A172 (cell line): ENCODE measurements at regions not wholly inside any gene's neighbourhood (a gene's known extent, or its start where the extent isn't known, plus 50 kb on each side); places are given as distances from the start of the nearest gene placed in this dataset.

ENCODE experiments used
- DNase-seq: peaks from one replicate; pipeline ENCODE4 v3.0.0-alpha.2; 2015; ENCODE audit warnings: low spot score

DNA sequence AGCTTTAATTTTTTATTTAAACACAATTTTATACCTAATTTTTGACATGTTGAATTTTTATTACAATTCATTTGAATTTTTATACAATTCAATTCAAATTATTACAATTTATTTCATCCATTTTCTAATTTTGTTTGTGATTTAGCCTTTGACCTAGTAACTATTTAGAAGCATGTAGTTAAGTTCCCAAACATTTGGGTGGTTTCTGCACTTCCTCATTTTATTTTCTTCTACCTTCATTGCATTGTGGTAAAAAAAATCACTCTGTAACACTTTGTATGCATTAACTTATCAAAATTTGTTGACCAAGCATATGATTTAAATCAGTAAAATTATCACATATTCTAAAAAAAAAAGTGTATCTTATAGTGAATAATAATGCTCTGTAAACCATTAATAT, 928.9 kb downstream of the ARAP2 start:
- DNase-seq = no peak

DNA sequence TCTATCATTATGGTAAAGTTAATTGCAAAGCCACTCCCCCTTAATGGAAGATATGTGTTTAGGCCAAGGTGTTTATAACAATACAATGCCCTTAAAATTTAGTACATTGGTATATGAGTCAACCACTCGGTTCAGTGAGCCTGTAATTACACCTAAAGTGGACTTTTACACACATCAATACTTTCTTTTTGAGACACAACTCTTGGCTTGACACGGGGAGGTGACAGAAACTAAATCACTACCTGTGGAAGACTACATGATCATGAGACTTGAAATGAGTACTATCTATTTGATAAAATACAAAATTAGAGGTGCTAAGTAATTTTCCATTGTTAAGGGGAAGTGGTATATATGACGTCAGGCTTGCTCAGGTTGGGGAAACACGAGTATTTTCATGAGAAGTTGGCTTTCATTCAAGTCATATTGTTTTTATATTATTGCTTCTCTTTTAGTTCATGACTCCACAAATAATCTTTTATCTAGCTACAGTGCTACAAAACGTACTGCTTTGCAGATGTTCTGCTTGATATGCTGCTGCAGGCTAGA, 918.3 kb downstream of the ARAP2 start:
- no peak for DNase-seq

DNA sequence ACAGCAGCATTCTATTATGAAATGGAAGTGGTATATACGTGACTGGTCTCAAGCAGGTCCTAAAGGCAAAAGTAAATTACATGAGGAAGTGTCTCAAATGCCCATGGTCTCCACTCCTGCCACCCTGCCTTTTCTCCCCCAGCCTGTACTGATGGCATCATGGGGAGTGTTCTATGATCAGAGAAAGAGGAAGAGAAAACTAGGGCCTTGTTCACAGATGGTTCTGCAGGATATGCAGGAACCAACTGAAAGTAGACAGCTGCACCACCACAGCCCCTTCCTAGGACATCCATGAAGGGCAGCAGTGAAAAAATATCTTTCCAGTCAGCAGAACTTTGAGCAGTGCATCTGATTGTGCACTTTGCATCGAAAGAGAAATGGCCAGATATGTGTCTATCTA, 901.5 kb downstream of the ARAP2 start:
- no peak for DNase-seq

DNA sequence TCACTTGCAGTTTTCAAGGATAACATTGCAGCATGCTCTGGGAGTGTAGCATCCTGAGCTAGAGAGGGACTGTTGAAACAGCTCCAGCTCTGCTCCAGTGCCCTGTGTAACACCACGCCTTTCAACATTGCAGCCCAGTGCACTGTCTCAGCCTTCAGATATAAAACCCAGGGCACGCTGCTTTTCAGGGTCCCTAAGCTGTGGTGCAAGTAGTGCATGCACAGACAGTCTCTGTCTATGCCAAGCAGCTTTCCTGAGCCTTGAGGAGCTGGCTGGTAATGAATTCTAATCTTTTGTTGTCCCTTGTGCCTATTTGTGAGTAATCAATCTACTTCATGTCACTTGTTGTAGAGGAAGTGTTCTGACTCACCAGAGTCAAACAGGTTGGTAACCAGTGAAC, 897.0 kb downstream of the ARAP2 start:
- no peak for DNase-seq

DNA sequence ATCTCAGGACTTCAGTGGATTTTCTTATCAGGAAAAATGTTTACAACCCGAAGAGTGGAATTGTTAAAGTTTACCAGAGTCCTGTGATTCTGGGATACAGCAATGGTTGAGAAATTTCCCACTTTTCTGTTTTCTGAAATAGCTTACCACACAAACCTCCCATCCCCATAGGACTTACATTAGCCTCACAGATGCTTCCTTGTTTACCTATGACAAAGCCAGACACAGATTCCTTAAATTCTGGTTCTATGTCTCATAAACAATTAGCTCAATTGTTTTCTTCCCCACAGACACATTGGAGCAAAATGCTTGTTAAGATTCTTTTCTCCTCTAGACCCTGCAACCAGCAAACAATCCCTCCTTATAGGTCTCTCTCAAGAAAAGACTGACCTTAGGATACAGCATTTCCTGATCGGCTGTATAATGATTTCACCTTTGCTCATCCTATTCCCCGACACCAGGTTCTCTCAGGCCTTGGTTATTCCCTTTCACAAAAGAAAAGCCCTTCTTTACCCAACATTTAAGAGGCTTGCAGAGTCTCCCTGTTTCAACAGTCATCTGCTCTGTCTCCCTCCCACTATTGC, 886.2 kb downstream of the ARAP2 start:
- DNase-seq = peak; percentile 56

DNA sequence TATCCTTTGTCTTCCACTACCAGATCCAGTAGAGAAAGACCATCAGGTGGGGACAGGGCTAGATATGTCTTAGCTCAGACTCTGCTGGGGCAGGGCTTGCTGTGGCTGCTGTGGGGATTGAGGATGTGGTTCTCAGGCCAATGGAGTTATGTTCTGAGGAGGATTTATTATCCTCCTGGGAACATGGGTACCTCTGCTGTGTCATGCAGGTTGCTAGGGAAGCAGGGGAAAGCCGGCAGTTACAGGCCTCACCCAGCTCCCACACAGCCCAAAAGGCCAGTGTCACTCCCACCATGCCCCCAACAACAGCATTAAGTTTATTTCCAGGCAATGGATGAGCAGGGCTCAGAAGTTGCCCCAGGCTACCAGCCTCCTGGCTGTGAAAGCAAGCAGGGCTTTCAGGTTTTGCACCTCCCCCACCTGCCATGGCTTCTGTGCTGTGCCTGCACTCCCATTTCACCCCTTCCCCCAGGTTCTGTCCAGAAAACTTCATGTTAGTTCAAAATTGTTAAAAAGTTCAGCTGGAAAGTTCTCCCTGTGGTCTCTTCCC, 879.9 kb downstream of the ARAP2 start:
- DNase-seq = no peak

DNA sequence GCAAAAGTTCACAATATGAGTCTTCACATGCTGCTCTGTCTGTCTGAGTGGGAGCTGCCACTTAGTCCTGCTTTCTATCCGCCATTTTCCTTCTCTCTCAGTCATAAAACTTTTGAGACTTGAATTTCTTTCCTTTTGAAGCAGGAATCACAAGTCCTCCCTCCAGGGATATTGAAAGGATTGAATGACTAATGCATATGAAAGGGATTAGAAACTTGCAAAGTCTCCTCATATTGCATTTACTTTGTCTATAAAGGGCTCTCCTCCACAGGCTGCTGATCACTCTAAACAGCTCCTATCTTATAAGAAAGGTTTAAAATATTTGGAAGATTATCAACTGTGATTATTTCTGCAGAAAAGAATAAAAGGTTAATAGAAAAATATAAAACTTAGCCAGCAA, 879.1 kb downstream of the ARAP2 start:
- no peak for DNase-seq

DNA sequence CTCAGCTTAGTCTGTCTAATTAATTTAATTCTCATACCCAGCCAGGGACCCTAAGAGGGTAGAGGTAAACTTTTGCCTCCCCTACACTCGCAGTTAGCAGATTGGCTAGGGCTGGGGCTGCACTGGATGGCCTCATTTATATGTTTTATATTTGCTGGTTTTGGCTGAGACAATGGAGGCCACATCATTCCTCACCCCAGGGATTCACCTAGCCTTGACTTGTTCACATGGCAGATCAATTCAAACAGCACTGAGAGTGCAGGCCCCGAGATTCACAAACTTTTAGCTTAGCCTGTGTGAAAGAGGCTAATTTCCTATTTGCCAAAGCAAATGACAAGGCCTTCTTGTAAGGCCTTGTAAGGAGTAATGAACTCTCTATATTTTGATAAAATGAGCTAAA, 844.4 kb downstream of the ARAP2 start:
- no peak for DNase-seq

DNA sequence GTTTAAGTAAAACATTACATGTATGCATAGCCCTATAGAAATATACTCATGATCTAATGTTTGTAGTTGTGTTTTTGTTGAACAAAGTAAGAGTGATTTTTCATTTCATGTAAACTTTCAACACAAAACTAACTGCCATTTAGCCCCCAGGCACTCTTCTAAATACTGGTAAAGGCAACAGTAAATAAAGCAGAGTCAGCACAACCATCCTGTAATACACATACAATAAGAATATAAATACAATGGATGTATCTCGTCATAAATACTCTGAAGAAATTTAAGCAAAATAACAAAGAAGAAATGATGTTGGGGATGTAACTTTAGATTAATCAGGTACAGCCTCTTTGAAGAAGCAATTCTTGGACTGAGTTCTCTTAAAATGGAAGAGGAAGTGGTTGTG, 821.2 kb downstream of the ARAP2 start:
- DNase-seq = no peak

DNA sequence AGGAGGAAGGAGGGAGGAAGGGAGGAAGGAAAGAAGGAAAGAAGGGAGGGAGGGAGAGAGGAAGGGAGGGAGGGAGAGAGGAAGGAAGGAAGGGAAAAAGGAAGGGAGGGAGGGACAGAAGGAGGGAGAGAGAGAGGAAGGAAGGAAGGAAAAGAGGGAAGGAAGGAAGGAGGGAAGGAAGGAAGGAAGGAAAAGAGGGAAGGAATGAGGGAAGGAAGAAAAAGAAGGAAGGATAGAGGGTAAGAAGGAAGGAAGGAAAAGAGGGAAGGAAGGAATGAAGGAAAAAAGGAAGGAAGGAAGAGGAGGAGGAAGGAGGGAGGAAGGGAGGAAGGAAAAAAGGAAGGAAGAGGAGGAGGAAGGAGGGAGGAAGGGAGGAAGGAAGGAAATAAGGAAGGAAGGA, 796.8 kb downstream of the ARAP2 start:
- no peak for DNase-seq

DNA sequence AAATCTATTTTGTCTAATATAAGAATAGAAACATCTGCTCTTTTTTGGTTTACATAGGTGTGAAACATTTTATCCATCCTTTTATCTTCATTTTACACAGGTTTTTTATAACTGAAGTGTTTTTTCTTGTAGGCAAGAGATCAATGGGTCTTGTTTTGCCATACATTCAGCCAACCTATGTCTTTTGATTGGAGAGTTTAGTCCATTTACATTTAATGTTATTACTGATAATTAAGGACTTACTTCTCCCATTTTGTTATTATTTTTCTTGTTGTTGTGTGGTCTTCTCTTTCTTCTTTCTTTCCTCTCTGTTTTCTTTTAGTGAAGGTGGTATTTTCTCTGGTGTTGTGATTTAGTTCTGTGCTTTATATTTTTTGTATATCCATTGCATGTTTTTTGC, 785.3 kb downstream of the ARAP2 start:
- DNase-seq = no peak

DNA sequence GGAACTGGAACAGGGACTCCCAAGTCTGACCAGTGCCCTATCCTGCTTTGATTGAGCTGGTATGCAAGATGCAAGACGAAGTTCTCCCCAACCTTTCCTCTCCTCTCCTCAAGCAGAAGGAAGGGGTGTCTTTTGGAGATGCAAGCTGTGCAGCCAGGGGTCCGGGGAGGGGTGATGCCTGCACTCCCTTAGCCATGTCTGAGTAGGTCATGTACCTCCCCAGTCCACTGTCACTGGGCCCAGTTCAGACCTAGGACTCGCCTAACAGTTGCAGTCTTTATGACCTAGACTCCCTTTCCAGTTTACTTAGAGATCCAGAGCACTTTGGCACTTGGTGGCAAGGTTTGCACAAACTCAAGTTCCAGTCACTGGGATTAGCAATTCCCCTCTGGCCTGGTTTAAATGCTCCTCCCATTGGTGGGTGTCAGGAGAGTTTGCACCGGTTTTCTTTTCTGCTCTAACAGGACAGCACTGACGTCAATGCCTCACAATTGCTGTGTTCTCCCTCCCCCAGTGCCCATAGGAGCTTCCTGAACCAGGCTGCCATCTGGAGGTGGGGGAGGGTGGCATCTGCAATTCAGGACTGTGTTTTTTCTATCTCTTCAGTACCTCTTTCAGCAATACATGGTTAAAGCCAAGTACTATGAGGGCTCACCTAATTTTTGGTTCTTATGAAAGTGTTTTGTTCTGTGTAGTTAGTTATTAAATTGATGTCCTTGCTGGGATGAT, 782.2 kb downstream of the ARAP2 start:
- DNase-seq = no peak

DNA sequence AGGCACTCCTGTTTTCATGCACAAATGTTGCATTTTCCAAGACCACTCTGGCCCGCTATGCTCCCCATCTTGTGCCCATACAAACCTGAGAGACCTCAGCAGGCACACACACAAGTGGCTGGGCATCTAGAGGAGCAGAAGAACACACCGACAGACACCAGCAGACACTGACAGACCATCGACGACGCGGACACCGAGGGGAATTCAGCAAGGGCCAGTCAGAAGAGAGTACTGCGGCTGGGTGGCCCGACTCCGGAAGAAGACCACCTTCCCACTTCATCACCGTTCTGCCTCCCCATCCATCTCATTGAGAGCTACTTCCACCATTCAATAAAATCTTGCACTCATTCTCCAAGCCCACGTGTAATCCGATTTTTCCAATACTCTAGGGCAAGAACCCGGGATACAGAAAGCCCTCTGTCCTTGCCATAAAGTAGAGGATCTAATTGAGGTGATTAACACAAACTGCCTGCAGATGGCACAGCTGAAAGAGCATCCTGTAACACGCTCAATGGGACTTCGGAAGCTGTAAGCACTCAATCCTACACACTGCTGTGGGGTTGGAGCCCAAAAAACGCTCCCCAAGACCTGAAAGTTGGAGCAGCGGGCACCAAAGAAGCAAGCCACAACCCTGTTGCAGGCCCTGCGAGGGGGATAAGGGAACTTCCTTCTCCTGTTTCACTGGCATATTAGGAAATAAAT, 780.9 kb downstream of the ARAP2 start:
- DNase-seq = no peak

DNA sequence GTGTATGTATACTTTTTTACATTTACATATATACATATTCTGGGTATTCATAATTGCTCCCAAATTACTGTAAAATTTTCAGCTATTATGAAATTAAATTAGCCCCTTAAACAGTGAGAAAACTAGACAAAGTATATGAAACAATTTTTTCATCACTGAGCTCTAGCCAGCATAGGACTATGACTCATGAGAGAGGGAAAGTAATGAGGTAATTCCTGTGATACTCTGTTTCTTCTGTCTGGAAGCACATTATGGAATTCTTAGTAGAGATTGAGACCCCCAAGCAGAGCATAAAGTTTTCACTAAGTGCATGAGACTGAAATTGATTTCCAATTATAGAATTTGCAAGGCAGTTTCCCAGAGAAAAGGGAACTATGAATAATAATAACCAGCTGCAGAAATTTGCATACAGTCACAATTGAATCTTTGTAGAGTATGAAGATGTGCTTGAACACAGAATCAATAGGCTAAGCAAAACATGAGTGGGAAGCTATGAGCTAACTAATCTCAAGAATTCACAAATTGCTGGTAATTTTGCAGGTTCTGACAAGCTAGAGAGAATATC, 779.3 kb downstream of the ARAP2 start:
- no peak for DNase-seq

DNA sequence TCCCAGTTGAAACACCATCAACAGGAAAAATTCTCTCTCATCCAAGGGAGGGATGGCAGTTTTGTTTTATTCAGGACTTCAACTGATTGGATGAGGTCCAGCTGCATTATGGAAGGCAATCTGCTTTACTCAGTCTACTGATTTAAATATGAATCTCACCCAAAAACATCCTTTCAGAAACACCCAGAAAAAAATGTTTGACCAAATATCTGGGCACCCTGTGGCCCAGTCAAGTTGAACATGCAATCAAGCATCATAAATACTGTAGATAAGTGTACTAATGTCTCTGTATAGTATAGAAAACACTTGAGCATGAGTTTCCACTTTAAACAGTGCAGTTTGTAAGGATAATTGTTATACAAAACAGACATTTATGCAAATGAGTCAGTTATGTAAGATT, 753.2 kb downstream of the ARAP2 start:
- DNase-seq = no peak

DNA sequence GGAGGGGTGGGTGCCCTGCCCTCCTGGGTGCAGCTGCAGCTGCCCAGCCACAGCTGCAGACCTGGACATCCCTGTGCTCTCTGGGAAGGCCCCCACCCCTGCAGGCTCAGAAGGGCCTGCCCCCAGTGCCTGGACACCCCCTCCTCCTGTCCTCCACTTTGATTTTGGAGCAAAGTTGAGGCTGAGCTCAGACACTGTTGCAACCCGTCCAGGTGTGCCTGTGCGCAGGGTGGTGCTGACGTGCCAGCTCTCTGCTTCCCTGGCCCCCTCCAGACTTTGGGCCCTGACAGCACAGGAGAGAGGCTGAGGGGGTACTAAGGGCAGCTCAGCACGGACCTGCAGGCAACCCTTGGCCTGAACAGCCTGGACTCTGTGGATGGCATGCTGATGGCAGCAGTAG, 750.3 kb downstream of the ARAP2 start:
- DNase-seq = no peak

DNA sequence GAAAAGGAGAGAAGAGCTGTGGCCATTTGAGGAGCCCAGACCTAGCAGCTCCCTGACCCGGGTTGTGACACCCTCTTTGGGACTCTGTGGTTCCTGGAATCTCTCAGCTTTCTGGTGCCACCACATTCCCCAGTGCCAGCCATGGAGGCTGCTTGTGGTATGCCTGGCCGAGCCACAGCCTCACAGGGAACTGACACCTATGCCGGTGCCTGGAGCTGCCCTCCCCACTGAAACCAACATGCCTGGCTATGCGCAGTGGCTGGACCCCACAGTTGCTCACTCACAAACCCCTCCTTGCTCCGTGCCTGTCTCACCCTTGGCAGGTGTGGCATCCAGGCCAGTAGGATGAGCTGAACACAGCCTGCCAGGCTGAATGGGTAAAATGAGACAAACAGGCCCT, 749.4 kb downstream of the ARAP2 start:
- DNase-seq = no peak

DNA sequence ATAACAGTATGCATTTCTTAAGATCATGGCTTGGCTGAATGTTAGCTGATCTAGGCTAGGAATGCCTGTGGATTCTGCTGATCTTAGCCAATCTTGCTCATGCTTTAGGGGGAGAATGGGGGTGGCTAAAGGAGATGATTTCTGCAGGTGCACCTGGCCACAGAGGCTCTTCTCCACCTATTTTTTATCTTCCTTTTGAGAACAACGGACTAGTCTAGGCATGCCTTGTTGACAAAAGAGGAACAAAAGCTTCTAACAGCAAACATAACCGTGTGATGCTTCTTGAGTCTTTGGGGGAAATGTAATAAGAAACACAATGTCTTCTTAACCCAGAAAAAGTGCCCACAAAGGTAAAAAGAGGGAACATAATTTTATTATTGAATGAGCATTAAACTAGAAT, 743.5 kb downstream of the ARAP2 start:
- DNase-seq = no peak

DNA sequence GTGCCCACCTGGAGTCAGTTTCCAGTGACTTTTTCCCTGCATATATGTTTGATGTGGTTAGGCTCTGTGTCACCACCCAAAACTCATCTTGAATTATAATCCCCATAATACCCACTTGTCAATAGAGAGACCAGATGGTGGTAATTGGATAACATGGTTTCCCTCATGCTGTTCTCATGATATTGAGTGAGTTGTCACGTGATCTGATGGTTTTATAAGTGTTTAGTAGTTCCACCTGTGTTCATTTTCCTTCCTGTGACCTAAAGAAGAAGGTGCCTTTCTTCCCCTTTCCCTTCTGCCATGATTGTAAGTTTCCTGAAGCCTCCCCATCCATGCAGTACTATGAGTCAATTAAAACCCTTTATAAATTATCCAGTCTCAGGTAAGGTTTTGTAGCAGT, 740.9 kb downstream of the ARAP2 start:
- no peak for DNase-seq

DNA sequence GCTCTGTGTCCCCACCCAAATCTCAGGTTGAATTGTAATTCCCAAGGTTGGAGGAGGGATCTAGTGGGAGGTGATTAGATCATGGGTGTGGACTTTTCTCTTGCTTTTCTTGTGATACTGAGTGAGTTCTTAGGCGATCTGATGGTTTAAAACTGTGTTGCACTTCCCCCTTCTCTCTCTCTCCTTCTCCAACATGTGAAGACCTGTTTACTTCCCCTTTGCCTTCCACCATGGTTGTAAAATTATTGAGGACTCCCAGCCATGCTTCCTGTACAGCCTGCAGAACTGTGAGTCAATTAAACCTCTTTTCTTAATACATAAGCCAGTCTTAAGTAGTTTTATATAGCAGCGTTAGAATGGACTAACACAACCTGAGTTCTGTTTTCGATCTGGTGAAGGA, 738.2 kb downstream of the ARAP2 start:
- DNase-seq = no peak

DNA sequence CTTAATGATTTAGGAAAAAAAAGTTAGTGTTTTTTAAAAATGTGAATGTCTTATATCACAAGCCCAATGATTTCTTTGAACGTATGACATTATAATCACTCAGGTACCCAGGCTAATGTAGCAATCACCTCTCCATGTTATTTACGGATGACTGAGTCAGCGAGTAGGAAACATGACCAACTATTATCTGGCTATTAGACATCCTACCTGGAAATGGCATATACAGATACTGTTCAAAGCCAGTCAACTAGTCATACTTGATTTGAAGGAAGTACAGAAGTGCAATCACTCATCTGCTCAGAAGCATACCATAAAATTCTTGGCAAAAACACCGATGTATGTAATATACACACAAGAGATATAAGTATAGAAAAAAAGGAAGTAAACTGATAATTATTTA, 732.5 kb downstream of the ARAP2 start:
- DNase-seq = no peak

DNA sequence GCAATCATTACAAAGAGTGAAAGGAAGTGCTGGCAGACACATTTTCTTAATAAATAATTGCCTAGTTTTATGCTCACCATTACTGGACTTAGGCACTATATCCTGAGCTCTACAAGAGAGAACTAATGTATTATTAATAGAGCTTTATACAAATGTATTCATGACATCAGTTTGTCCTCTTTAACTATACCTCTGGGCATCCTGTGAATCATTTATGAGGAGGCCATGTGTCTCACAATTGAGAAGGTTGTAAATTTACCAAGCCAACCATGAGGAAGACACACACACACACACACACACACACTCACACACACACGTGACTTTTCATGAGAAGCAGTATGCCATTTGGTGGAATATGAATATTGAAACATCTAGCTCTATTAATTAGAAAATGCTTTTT, 728.2 kb downstream of the ARAP2 start:
- no peak for DNase-seq

DNA sequence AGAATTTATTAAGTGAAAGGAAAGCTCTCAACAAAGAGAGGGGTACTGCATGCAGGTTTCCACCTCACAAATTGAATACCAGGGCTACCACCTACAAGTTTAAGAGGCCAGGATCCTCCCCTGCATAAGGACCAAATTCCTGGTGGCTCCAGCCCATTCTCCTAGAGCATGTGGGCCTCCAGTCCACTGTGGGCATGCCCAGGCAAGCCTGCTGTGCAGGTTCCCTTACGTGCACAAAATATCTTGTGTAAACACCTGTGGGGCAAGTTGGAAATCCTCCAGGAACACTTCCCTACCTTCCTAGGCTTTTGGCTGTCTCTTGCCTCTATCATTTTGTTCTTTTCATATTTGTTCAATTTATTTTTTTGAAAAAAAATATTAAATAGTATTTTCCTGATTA, 724.3 kb downstream of the ARAP2 start:
- DNase-seq = no peak
